HEK293 (cell line): ENCODE measurements at regions not wholly inside any gene's neighbourhood (a gene's known extent, or its start where the extent isn't known, plus 50 kb on each side); places are given as distances from the start of the nearest gene placed in this dataset.

Source experiments
- CTCF ChIA-PET: fragments of 350-600 bp; formaldehyde crosslinking; extraction: SDS; loops from one replicate; lab custom pipeline; 2021; ENCODE audit warnings: antibody characterized with exemption; lab: Yijun Ruan, JAX
- POLR2A ChIA-PET: fragments of 300-600 bp; formaldehyde crosslinking; extraction: SDS; loops from one replicate; lab custom pipeline; 2020; ENCODE audit warnings: antibody characterized with exemption, inconsistent platforms; lab: Yijun Ruan, JAX
- H3K27ac ChIP-seq: fragments of 200-500 bp; sonication (Bioruptor generic); 2 replicates; pipeline ENCODE4 v1.5.1; 2014; ENCODE audit warnings: low read depth, low read length, control low read depth, inconsistent platforms; ENCODE audit errors: extremely low read depth
- H3K36me3 ChIP-seq, 2 experiments: fragments of 200-500 bp in 1 of 2; sonication (Bioruptor generic) in 1 of 2; 1 replicate in 1 of 2; 2 replicates in 1 of 2; pipeline ENCODE4 v1.5.1; 2014 to 2017; ENCODE audit warnings: inconsistent platforms in 2 of 2, low read length in 2 of 2; ENCODE audit not compliant: control insufficient read depth in 2 of 2, insufficient read depth in 1 of 2
- H3K4me1 ChIP-seq: fragments of 200-500 bp; sonication (Bioruptor generic); 2 replicates; pipeline ENCODE4 v1.5.1; 2014; ENCODE audit warnings: mild to moderate bottlenecking, low read length, inconsistent platforms; ENCODE audit not compliant: control insufficient read depth, insufficient read depth
- H3K4me3 ChIP-seq: 2 replicates; pipeline ENCODE4 v1.5.1; 2011; ENCODE audit warnings: low read depth, mild to moderate bottlenecking, control low read depth, low read length, moderate library complexity
- H3K9me3 ChIP-seq: fragments of 200-500 bp; sonication (Bioruptor generic); 2 replicates; pipeline ENCODE4 v1.5.1; 2014; ENCODE audit warnings: low read depth, low read length, inconsistent platforms; ENCODE audit not compliant: control insufficient read depth, insufficient read depth
- FEZF1 ChIP-seq: fragments of 450-650 bp; formaldehyde crosslinking; IDR thresholded peaks from 2 replicates; pipeline ENCODE4 v1.5.1; 2016; ENCODE audit warnings: missing biosample characterization, missing genetic modification characterization
- GLIS2 ChIP-seq: fragments of 450-650 bp; formaldehyde crosslinking; IDR thresholded peaks from 2 replicates; pipeline ENCODE4 v1.5.1; 2016; ENCODE audit warnings: missing biosample characterization, missing genetic modification characterization
- MEIS1 ChIP-seq: sonication (generic); formaldehyde crosslinking; IDR thresholded peaks from 2 replicates; pipeline ENCODE4 v1.8.1; 2022; ENCODE audit warnings: missing genetic modification reagents, mild to moderate bottlenecking, borderline replicate concordance
- MZF1 ChIP-seq: fragments of 450-650 bp; formaldehyde crosslinking; IDR thresholded peaks from 2 replicates; pipeline ENCODE4 v1.5.1; 2017; ENCODE audit warnings: missing biosample characterization, missing genetic modification characterization, borderline replicate concordance
- SP7 ChIP-seq: fragments of 450-650 bp; formaldehyde crosslinking; IDR thresholded peaks from 2 replicates; pipeline ENCODE4 v1.5.1; 2016; ENCODE audit warnings: missing biosample characterization, missing genetic modification characterization
- ZNF114 ChIP-seq: fragments of 450-650 bp; formaldehyde crosslinking; IDR thresholded peaks from 2 replicates; pipeline ENCODE4 v1.5.0; 2017; ENCODE audit warnings: missing biosample characterization, missing genetic modification characterization
- ZNF146 ChIP-seq: fragments of 450-650 bp; formaldehyde crosslinking; IDR thresholded peaks from 2 replicates; pipeline ENCODE4 v1.5.1; 2016; ENCODE audit warnings: missing biosample characterization, missing genetic modification characterization
- ZNF157 ChIP-seq: fragments of 450-650 bp; formaldehyde crosslinking; IDR thresholded peaks from 2 replicates; pipeline ENCODE4 v1.5.1; 2016; ENCODE audit warnings: missing biosample characterization, missing genetic modification characterization
- ZNF2 ChIP-seq: fragments of 450-650 bp; formaldehyde crosslinking; IDR thresholded peaks from 2 replicates; pipeline ENCODE4 v1.5.1; 2016; ENCODE audit warnings: missing biosample characterization, missing genetic modification characterization
- ZNF24 ChIP-seq: fragments of 450-650 bp; formaldehyde crosslinking; IDR thresholded peaks from 2 replicates; pipeline ENCODE4 v1.5.1; 2016; ENCODE audit warnings: missing biosample characterization, missing genetic modification characterization
- ZNF366 ChIP-seq: fragments of 450-650 bp; formaldehyde crosslinking; conservative IDR thresholded peaks from 2 replicates; pipeline ENCODE4 v1.5.1; 2016; ENCODE audit warnings: missing biosample characterization, missing genetic modification characterization
- ZNF629 ChIP-seq: fragments of 450-650 bp; formaldehyde crosslinking; IDR thresholded peaks from 2 replicates; pipeline ENCODE4 v1.5.1; 2017; ENCODE audit warnings: missing biosample characterization, missing genetic modification characterization
- TF ChIP-seq, protein P1 (sequence below): fragments of 450-650 bp; formaldehyde crosslinking; IDR thresholded peaks from 2 replicates; pipeline ENCODE4 v1.5.1; 2016; ENCODE audit warnings: missing biosample characterization, missing genetic modification characterization, borderline replicate concordance
- TF ChIP-seq, protein P2 (sequence below): fragments of 450-650 bp; formaldehyde crosslinking; IDR thresholded peaks from 2 replicates; pipeline ENCODE4 v1.5.1; 2016; ENCODE audit warnings: missing biosample characterization, missing genetic modification characterization
- TF ChIP-seq, protein P3 (sequence below): fragments of 450-650 bp; formaldehyde crosslinking; IDR thresholded peaks from 2 replicates; pipeline ENCODE4 v1.5.1; 2017; ENCODE audit warnings: missing biosample characterization, missing genetic modification characterization
- TF ChIP-seq, protein P4 (sequence below): fragments of 450-650 bp; formaldehyde crosslinking; IDR thresholded peaks from 2 replicates; pipeline ENCODE4 v1.5.1; 2017; ENCODE audit warnings: missing biosample characterization, missing genetic modification characterization
- TF ChIP-seq, protein P5 (sequence below): fragments of 450-650 bp; formaldehyde crosslinking; IDR thresholded peaks from 2 replicates; pipeline ENCODE4 v1.5.1; 2016; ENCODE audit warnings: missing biosample characterization, missing genetic modification characterization

DNA sequence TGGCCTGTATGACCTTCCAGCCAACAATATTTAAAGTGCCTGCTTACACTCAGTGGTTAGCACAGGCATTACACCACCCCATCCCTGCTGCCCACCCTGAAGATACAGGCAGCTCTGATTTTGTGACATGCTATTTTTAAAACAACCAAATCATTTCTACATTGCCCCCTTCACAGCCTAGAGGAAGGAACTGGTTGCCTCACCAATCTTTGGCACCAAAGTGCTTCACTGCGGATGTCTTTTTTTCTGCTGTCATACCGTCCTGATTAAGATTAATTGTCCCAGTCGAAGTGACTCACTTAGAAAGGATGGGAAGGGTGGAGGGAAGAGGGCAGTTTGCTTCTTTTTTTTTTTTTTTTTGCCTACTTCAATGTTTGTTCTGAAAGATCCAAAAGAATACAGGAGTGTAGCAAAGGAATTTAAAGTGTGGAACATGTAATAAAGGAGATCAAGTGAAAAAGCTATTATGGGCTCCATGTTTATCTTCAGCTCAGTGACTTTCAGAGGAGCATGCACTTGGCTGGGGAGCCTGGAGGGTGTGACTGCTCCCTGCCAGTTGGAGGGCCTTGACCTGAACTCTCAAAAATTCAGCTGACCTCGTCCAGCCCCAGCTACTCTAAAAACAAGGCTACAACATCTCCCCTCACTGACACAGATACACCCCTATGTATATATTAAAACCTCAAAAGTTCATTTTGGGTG lies 501.1 kb upstream of the TNP1 start:
- CTCF ChIA-PET = interaction anchor here (1.6 kb wide), 1 partner anchor 662 kb away, joined by 3 read pairs; no protein-coding TSS in a partner anchor
- H3K9me3 ChIP-seq = no peaks in the 10 kb centered on the region
- H3K36me3 ChIP-seq = no peaks in the 10 kb centered on the region
- POLR2A ChIA-PET = no interaction called here
- TF ChIP-seq ZNF24 (no peak), ZNF2 (tag by site-specific recombination) (no peak), SP7 (tag by site-specific recombination) (peak; percentile 43; the same call in 1 of the 2 replicates), ZNF157 (tag by site-specific recombination) (no peak), GLIS2 (tag by site-specific recombination) (no peak), ZNF366 (peak; percentile 38; the same call in 1 of the 2 replicates), ZNF114 (tag by site-specific recombination) (no peak), FEZF1 (peak; percentile 93), MZF1 (0 out of 2 replicates have a peak, but pooled peaks have one; percentile 33), ZNF629 (tag by site-specific recombination) (0 out of 2 replicates have a peak, but pooled peaks have one; percentile 22), MEIS1 (CRISPR knock-in tag) (peak; percentile 100), ZNF146 (tag by site-specific recombination) (no peak)
- TF ChIP-seq, protein P1, sequence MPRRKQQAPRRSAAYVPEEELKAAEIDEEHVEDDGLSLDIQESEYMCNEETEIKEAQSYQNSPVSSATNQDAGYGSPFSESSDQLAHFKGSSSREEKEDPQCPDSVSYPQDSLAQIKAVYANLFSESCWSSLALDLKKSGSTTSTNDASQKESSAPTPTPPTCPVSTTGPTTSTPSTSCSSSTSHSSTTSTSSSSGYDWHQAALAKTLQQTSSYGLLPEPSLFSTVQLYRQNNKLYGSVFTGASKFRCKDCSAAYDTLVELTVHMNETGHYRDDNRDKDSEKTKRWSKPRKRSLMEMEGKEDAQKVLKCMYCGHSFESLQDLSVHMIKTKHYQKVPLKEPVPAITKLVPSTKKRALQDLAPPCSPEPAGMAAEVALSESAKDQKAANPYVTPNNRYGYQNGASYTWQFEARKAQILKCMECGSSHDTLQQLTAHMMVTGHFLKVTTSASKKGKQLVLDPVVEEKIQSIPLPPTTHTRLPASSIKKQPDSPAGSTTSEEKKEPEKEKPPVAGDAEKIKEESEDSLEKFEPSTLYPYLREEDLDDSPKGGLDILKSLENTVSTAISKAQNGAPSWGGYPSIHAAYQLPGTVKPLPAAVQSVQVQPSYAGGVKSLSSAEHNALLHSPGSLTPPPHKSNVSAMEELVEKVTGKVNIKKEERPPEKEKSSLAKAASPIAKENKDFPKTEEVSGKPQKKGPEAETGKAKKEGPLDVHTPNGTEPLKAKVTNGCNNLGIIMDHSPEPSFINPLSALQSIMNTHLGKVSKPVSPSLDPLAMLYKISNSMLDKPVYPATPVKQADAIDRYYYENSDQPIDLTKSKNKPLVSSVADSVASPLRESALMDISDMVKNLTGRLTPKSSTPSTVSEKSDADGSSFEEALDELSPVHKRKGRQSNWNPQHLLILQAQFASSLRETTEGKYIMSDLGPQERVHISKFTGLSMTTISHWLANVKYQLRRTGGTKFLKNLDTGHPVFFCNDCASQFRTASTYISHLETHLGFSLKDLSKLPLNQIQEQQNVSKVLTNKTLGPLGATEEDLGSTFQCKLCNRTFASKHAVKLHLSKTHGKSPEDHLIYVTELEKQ (tag by site-specific recombination) = 0 out of 2 replicates have a peak, but pooled peaks have one; percentile 49
- TF ChIP-seq, protein P2, sequence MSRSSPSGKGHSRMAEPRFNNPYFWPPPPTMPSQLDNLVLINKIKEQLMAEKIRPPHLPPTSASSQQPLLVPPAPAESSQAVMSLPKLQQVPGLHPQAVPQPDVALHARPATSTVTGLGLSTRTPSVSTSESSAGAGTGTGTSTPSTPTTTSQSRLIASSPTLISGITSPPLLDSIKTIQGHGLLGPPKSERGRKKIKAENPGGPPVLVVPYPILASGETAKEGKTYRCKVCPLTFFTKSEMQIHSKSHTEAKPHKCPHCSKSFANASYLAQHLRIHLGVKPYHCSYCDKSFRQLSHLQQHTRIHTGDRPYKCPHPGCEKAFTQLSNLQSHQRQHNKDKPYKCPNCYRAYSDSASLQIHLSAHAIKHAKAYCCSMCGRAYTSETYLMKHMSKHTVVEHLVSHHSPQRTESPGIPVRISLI (tag by site-specific recombination) = peak; percentile 93
- TF ChIP-seq, protein P3, sequence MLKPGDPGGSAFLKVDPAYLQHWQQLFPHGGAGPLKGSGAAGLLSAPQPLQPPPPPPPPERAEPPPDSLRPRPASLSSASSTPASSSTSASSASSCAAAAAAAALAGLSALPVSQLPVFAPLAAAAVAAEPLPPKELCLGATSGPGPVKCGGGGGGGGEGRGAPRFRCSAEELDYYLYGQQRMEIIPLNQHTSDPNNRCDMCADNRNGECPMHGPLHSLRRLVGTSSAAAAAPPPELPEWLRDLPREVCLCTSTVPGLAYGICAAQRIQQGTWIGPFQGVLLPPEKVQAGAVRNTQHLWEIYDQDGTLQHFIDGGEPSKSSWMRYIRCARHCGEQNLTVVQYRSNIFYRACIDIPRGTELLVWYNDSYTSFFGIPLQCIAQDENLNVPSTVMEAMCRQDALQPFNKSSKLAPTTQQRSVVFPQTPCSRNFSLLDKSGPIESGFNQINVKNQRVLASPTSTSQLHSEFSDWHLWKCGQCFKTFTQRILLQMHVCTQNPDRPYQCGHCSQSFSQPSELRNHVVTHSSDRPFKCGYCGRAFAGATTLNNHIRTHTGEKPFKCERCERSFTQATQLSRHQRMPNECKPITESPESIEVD (tag by site-specific recombination) = no peak
- TF ChIP-seq, protein P4, sequence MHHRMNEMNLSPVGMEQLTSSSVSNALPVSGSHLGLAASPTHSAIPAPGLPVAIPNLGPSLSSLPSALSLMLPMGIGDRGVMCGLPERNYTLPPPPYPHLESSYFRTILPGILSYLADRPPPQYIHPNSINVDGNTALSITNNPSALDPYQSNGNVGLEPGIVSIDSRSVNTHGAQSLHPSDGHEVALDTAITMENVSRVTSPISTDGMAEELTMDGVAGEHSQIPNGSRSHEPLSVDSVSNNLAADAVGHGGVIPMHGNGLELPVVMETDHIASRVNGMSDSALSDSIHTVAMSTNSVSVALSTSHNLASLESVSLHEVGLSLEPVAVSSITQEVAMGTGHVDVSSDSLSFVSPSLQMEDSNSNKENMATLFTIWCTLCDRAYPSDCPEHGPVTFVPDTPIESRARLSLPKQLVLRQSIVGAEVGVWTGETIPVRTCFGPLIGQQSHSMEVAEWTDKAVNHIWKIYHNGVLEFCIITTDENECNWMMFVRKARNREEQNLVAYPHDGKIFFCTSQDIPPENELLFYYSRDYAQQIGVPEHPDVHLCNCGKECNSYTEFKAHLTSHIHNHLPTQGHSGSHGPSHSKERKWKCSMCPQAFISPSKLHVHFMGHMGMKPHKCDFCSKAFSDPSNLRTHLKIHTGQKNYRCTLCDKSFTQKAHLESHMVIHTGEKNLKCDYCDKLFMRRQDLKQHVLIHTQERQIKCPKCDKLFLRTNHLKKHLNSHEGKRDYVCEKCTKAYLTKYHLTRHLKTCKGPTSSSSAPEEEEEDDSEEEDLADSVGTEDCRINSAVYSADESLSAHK (tag by site-specific recombination) = no peak
- TF ChIP-seq, protein P5, sequence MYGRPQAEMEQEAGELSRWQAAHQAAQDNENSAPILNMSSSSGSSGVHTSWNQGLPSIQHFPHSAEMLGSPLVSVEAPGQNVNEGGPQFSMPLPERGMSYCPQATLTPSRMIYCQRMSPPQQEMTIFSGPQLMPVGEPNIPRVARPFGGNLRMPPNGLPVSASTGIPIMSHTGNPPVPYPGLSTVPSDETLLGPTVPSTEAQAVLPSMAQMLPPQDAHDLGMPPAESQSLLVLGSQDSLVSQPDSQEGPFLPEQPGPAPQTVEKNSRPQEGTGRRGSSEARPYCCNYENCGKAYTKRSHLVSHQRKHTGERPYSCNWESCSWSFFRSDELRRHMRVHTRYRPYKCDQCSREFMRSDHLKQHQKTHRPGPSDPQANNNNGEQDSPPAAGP (tag by site-specific recombination) = peak; percentile 54; the same call in 1 of the 2 replicates
- TF ChIP-seq, all 188 proteins: peak for 9
- Histone ChIP-seq H3K4me1 (peaks cover 6% of the 10 kb centered on the region; the same call in 1 of the 2 replicates), H3K4me3 (no peak overlapping the region), H3K27ac (no peak overlapping the region)
